Cardiac muscle cell (in vitro differentiated cells and primary cell): ENCODE measurements at regions not wholly inside any gene's neighbourhood (a gene's known extent, or its start where the extent isn't known, plus 50 kb on each side); places are given as distances from the start of the nearest gene placed in this dataset.
"Not testable (repeated sequence)": the region's sequence is repeated elsewhere in the genome, so short reads cannot be mapped to it uniquely, and the experiment has no call there.

Experiments used
- DNase-seq, 2 donors: peaks; one replicate each; pipeline versions ENCODE4 v3.0.0 to v3.0.0-alpha.2; 2010 to 2017; ENCODE audit warnings: low read depth in 1 of 2, low spot score in 1 of 2
- H3K27ac ChIP-seq: fragments of 200-600 bp; sonication (generic); 2 replicates; pipeline ENCODE4 v1.5.1; 2016
- H3K27me3 ChIP-seq: fragments of 200-600 bp; sonication (generic); 2 replicates; pipeline ENCODE4 v1.6.0; 2016; ENCODE audit warnings: control low read depth
- H3K36me3 ChIP-seq: fragments of 200-600 bp; sonication (generic); 2 replicates; pipeline ENCODE4 v1.5.1; 2016; ENCODE audit warnings: control low read depth
- H3K4me1 ChIP-seq: fragments of 200-600 bp; sonication (generic); 2 replicates; pipeline ENCODE4 v1.8.1; 2017; ENCODE audit warnings: low read depth, mild to moderate bottlenecking, mixed run types
- H3K4me3 ChIP-seq: fragments of 200-600 bp; sonication (generic); 2 replicates; pipeline ENCODE4 v1.5.1; 2016; ENCODE audit warnings: mild to moderate bottlenecking
- H3K9me3 ChIP-seq: fragments of 200-600 bp; sonication (generic); 2 replicates; pipeline ENCODE4 v1.5.1; 2017; ENCODE audit warnings: low read depth, mild to moderate bottlenecking, control low read depth
- TF ChIP-seq, protein P1 (sequence below): IDR thresholded peaks from 2 replicates; pipeline ENCODE4 v1.5.1; 2012; ENCODE audit warnings: low read depth, mild to moderate bottlenecking, low read length

DNA sequence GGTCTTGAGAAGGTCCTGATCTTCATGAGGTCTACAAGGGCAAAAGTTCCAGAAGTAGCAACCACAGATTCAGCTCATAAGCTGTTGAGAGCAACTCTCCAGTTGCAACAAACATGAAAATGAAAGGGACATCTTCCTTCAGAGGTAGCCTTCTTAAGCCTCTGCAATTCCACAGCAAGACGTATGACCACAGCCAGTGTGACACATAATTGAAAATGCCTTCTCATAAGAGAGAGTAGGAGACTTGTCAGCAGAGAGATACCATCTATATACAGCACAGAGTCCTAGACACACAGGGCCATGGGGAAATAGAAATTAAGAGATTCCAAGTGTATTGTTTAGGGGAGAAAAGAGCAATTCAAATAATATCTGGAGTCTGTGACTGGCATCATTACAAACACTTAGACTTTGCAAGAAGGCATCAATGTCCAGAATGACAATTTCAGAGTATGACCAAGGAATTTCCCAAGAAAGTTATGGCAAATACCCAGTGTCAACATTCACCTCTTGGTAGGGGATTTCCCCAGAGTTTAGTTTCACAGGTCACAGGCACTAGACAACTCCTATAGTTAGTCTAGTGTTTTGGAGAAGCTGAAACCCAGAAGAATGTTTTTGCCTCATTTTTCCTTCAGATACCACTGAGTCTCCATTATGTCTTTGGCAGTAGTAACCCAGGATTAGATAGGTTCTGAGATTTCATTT lies 340.3 kb downstream of the ZNF674 start:
- Histone ChIP-seq H3K9me3 (no peaks in the 10 kb centered on the region), H3K4me1 (no peaks in the 10 kb centered on the region), H3K27ac (no peak overlapping the region), H3K4me3 (no peak overlapping the region), H3K27me3 (no peaks in the 10 kb centered on the region), H3K36me3 (no peaks in the 10 kb centered on the region)
- no peak for DNase-seq
- TF ChIP-seq, protein P1, sequence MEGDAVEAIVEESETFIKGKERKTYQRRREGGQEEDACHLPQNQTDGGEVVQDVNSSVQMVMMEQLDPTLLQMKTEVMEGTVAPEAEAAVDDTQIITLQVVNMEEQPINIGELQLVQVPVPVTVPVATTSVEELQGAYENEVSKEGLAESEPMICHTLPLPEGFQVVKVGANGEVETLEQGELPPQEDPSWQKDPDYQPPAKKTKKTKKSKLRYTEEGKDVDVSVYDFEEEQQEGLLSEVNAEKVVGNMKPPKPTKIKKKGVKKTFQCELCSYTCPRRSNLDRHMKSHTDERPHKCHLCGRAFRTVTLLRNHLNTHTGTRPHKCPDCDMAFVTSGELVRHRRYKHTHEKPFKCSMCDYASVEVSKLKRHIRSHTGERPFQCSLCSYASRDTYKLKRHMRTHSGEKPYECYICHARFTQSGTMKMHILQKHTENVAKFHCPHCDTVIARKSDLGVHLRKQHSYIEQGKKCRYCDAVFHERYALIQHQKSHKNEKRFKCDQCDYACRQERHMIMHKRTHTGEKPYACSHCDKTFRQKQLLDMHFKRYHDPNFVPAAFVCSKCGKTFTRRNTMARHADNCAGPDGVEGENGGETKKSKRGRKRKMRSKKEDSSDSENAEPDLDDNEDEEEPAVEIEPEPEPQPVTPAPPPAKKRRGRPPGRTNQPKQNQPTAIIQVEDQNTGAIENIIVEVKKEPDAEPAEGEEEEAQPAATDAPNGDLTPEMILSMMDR, result no peak

DNA sequence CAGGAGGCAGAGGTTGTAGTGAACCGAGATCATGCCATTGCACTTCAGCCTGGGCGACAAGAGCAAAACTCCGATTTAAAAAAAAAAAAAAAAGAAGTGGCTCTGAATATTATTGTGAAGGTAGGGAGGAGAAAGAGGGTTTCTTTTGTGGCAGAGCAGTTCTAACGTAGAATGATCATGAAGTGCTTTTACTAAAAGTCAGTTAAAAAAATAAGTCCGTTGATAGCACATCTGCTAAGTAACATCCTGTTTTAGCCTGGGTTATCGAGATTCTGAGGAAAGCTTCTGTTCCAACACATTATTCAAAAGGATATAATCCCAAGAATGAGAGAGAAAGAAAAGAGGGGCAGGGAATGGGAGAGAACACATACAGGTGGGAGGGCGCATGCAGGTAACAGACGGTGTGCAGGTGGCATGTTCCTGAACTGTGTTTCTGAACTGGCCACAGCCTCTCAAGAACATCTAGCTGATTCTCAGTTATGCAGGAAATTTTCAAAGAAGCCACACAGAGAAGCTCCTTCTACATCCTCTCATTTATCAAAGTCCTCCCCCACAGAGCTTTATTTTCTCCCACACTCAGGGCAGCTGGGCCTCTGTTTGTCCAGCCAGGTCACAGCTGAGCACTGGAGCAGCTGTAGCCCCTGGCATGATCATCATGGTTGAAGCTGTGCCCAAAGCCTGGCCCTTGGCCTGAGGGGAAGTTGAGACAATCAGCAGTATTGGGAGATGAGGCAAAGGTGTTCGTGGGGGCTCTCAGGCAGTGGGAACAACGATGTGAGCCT lies 342.3 kb downstream of the ZNF674 start:
- Histone ChIP-seq H3K4me1 (no peaks in the 10 kb centered on the region), H3K4me3 (no peak overlapping the region), H3K9me3 (no peaks in the 10 kb centered on the region), H3K27ac (no peak overlapping the region), H3K36me3 (no peaks in the 10 kb centered on the region), H3K27me3 (no peaks in the 10 kb centered on the region)
- TF ChIP-seq, protein P1, result no peak
- DNase-seq, result no peak

DNA sequence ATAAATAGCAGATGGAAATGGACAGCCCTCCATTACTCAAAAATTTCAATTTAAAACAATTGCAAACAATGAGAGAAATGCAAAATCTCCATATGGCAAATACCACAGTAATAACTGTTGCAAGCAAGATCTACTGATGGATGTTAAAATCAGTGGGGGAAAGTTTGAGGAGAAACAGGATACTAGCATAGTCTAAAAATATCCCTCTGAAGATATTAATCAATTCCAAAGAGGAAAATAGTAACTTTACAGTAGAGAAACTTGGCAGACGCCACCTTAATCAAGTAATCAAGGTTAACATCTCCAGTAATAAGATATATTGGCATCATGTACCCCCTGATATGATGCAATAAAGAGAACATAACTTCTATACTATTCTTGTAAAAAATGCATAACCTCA lies 344.8 kb downstream of the ZNF674 start:
- TF ChIP-seq, protein P1, result no peak
- H3K9me3 ChIP-seq, result no peaks in the 10 kb centered on the region
- no peak overlapping the region for H3K27ac ChIP-seq
- H3K4me1 ChIP-seq, result no peaks in the 10 kb centered on the region
- no peak overlapping the region for H3K4me3 ChIP-seq
- DNase-seq, result no peak
- no peaks in the 10 kb centered on the region for H3K27me3 ChIP-seq
- no peaks in the 10 kb centered on the region for H3K36me3 ChIP-seq

DNA sequence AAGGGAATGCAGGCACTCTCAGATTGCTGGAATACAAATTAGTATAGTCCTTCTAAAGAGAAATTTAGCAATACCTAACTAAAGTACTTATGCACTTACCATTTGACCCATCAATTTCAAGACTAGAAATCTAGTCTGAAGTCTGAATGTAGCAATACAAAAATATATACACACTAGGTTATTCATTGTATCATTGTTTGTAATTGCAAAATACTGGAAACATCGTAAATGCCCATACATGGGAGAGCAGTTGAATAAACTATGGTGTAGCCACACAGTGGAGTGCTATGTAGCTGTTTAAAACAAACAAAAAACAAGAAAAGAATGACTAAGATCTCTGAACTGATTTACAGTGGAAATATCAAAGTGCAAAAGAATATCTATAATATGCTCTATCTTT lies 346.4 kb downstream of the ZNF674 start:
- no peak for DNase-seq
- Histone ChIP-seq H3K27ac (no peak overlapping the region), H3K9me3 (no peaks in the 10 kb centered on the region), H3K27me3 (no peaks in the 10 kb centered on the region), H3K4me1 (no peaks in the 10 kb centered on the region), H3K4me3 (no peak overlapping the region), H3K36me3 (no peaks in the 10 kb centered on the region)
- TF ChIP-seq, protein P1, result no peak

DNA sequence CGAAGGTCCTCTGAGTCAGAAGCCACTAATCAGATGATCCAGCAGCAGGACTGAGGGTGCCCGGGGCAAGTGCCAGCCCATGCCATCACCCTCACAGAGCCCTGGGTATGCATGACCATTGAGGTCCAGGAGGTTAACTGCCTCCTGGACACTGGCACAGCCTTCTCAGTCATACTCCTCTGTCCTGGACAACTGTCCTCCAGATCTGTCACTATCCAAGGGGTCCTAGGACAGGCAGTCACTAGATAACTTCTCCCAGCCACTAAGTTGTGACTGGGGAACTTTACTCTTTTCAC lies 358.5 kb downstream of the ZNF674 start:
- not testable (repeated sequence) for H3K36me3 ChIP-seq, H3K27me3 ChIP-seq, H3K27ac ChIP-seq, H3K9me3 ChIP-seq, DNase-seq, H3K4me1 ChIP-seq, H3K4me3 ChIP-seq

DNA sequence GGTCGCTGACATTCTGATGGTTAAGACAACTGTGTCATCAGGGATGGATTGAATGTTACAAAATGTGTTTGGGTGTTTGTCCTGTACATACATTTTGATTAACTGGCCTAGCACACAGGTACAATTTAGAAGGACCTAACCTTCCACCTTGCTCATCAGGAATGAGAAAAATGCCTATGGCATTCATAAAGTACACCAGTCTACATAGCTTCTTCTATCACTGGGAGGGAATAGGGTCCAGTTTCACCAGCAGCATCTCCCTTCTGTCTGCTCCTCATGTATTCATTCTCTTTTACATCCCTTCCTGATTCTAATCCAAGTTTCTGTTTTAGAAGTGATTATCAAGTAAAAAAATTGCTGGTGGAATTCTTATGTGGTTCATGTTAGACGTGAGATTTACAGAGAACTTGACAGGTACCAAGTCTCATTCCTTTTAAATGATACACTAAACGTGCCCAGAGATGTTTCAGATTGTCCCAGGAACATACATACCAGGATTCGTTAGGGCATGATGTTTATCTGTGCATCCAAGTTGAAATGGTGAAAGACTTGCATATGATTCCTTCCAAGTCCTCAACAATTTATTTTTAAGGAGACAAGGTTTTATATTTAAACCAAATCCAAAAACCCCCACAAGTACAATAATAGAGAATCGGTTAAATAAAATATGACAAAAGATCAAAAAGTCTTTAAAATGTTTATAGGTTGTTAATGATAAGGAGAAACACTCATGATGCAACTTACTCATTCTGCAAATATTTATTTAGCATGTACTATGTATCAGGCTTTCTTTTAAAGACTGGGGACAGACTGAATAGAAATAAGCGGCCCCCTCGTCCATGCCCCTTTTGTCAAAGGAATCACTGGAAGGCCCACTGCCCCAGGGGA lies 359.1 kb downstream of the ZNF674 start:
- no peaks in the 10 kb centered on the region for H3K9me3 ChIP-seq
- no peaks in the 10 kb centered on the region for H3K36me3 ChIP-seq
- no peak overlapping the region for H3K4me3 ChIP-seq
- no peak overlapping the region for H3K27ac ChIP-seq
- no peak for DNase-seq
- H3K27me3 ChIP-seq, result no peaks in the 10 kb centered on the region
- TF ChIP-seq, protein P1, result no peak
- no peaks in the 10 kb centered on the region for H3K4me1 ChIP-seq
